NCI-H1694 treated with DMSO at 0.1 percent for 48 hours (cell line): ENCODE measurements at regions not wholly inside any gene's neighbourhood (a gene's known extent, or its start where the extent isn't known, plus 50 kb on each side); places are given as distances from the start of the nearest gene placed in this dataset.
"Not testable (repeated sequence)": the region's sequence is repeated elsewhere in the genome, so short reads cannot be mapped to it uniquely, and the experiment has no call there.

Source experiments
- DNase-seq: peaks from one replicate; lab custom pipeline; 2025; lab: John Stamatoyannopoulos, UW

- DNase-seq: no peak
Observed at GRCh38 chr3:74281705-74282104, 332.8 kb downstream of the CNTN3 start.

- no peak for DNase-seq
Observed at GRCh38 chr3:74273555-74274402, 340.7 kb downstream of the CNTN3 start.

GRCh38 chr3:74273091-74273490 lies 341.4 kb downstream of the CNTN3 start:
- DNase-seq: no peak

GRCh38 chr3:74271541-74271940 lies 342.9 kb downstream of the CNTN3 start:
- no peak for DNase-seq

GRCh38 chr3:74269689-74270088 lies 344.8 kb downstream of the CNTN3 start:
- DNase-seq: no peak

GRCh38 chr3:74268753-74269152 lies 345.7 kb downstream of the CNTN3 start:
- no peak for DNase-seq

- DNase-seq: peak; percentile 1
Observed at GRCh38 chr3:74267588-74268184, 346.8 kb downstream of the CNTN3 start.

GRCh38 chr3:74267131-74267530 lies 347.3 kb downstream of the CNTN3 start:
- no peak for DNase-seq

GRCh38 chr3:74265069-74265468 lies 349.4 kb downstream of the CNTN3 start:
- DNase-seq: no peak

GRCh38 chr3:74263031-74263430 lies 351.4 kb downstream of the CNTN3 start:
- DNase-seq: no peak

- no peak for DNase-seq
Observed at GRCh38 chr3:74233091-74233490, 381.4 kb downstream of the CNTN3 start.

GRCh38 chr3:74217467-74217866 lies 397.0 kb downstream of the CNTN3 start:
- no peak for DNase-seq

GRCh38 chr3:74214286-74214685 lies 400.2 kb downstream of the CNTN3 start:
- DNase-seq: no peak

- no peak for DNase-seq
Observed at GRCh38 chr3:74210739-74211138, 403.7 kb downstream of the CNTN3 start.

GRCh38 chr3:74200952-74201351 lies 413.5 kb downstream of the CNTN3 start:
- no peak for DNase-seq

- not testable (repeated sequence) for DNase-seq
Observed at GRCh38 chr3:74178664-74179063, 435.8 kb downstream of the CNTN3 start.

GRCh38 chr3:74173090-74173489 lies 441.4 kb downstream of the CNTN3 start:
- no peak for DNase-seq

- DNase-seq: no peak
Observed at GRCh38 chr3:74167926-74168325, 446.5 kb downstream of the CNTN3 start.

- no peak for DNase-seq
Observed at GRCh38 chr3:74165211-74165610, 449.2 kb downstream of the CNTN3 start.

- no peak for DNase-seq
Observed at GRCh38 chr3:74149466-74149865, 465.0 kb downstream of the CNTN3 start.

- DNase-seq: no peak
Observed at GRCh38 chr3:74145277-74145676, 469.2 kb downstream of the CNTN3 start.

- DNase-seq: no peak
Observed at GRCh38 chr3:74139648-74140047, 474.8 kb downstream of the CNTN3 start.

GRCh38 chr3:74137790-74138189 lies 476.7 kb downstream of the CNTN3 start:
- DNase-seq: no peak

- no peak for DNase-seq
Observed at GRCh38 chr3:74135808-74136207, 478.7 kb downstream of the CNTN3 start.
